ENCODE measurements at regions not wholly inside any gene's neighbourhood (a gene's known extent, or its start where the extent isn't known, plus 50 kb on each side); places are given as distances from the start of the nearest gene placed in this dataset.

GRCh38 chr17:77086433-77087010 is 54.2 kb upstream of the SEC14L1 start:
- TF ChIP-seq CTCF (IDR thresholded peaks at IDR 0.05) (peak; percentile 91), ZFX (IDR thresholded peaks at IDR 0.05; ENCODE audit: borderline replicate concordance) (no peak)

Data from 22Rv1 (cell line).